Liver (tissue), 3 donors: ENCODE measurements at regions not wholly inside any gene's neighbourhood (a gene's known extent, or its start where the extent isn't known, plus 50 kb on each side); places are given as distances from the start of the nearest gene placed in this dataset.

Source experiments
- ATF3 ChIP-seq: IDR thresholded peaks from 2 replicates; pipeline ENCODE4 v1.6.1; 2016; ENCODE audit warnings: antibody characterized with exemption
- CTCF ChIP-seq: fragments of 150-350 bp; IDR thresholded peaks from 2 replicates; pipeline ENCODE4 v1.5.1; 2017; ENCODE audit warnings: improper control_type of control experiment, low read depth, low read length; ENCODE audit not compliant: missing input control
- FOXA2 ChIP-seq: IDR thresholded peaks from 2 replicates; pipeline ENCODE4 v1.6.1; 2016; ENCODE audit warnings: antibody characterized with exemption
- GABPA ChIP-seq, 2 donors: IDR thresholded peaks in 1 of 2; conservative IDR thresholded peaks in 1 of 2; 2 replicates each; pipeline ENCODE4 v1.6.1; 2016; ENCODE audit warnings: antibody characterized with exemption in 2 of 2, mild to moderate bottlenecking in 1 of 2, moderate library complexity in 1 of 2
- HNF4A ChIP-seq, 2 donors: conservative IDR thresholded peaks; 2 replicates each; pipeline ENCODE4 v1.6.1; 2016; ENCODE audit warnings: antibody characterized with exemption in 2 of 2, mild to moderate bottlenecking in 2 of 2
- JUND ChIP-seq, 2 donors: IDR thresholded peaks; 2 replicates each; pipeline ENCODE4 v1.6.1; 2016; ENCODE audit warnings: antibody characterized with exemption in 2 of 2
- MAX ChIP-seq: IDR thresholded peaks from 2 replicates; pipeline ENCODE4 v1.6.1; 2016; ENCODE audit warnings: antibody characterized with exemption
- RAD21 ChIP-seq, 2 donors: IDR thresholded peaks; 2 replicates each; pipeline ENCODE4 v1.6.1; 2016; ENCODE audit warnings: antibody characterized with exemption in 2 of 2, mild to moderate bottlenecking in 2 of 2
- REST ChIP-seq: IDR thresholded peaks from 2 replicates; pipeline ENCODE4 v1.6.1; 2016; ENCODE audit warnings: antibody characterized with exemption, mild to moderate bottlenecking
- SP1 ChIP-seq: IDR thresholded peaks from 2 replicates; pipeline ENCODE4 v1.6.1; 2018; ENCODE audit warnings: antibody characterized with exemption, mild to moderate bottlenecking
- TAF1 ChIP-seq: conservative IDR thresholded peaks from 2 replicates; pipeline ENCODE4 v1.6.1; 2016; ENCODE audit warnings: antibody characterized with exemption, mild to moderate bottlenecking
- YY1 ChIP-seq: IDR thresholded peaks from 2 replicates; pipeline ENCODE4 v1.6.1; 2016; ENCODE audit warnings: antibody characterized with exemption, mild to moderate bottlenecking
- donor health status: healthy.
- donor health status: healthy.

GRCh38 chr18:10060469-10060782 is 146.6 kb downstream of the VAPA start:
- no peak for TF ChIP-seq FOXA2
- TF ChIP-seq CTCF: no peak
- TF ChIP-seq REST: no peak
- TF ChIP-seq JUND (IDR thresholded peaks at IDR 0.05): no peak
- no peak for TF ChIP-seq RAD21 (IDR thresholded peaks at IDR 0.05)
- no peak for TF ChIP-seq GABPA (IDR thresholded peaks at IDR 0.05 in 1 of 2, conservative IDR thresholded peaks at IDR 0.05 in 1 of 2)
- TF ChIP-seq MAX: no peak
- no peak for TF ChIP-seq YY1
- no peak for TF ChIP-seq TAF1
- TF ChIP-seq ATF3: no peak
- TF ChIP-seq SP1: no peak
- TF ChIP-seq HNF4A (conservative IDR thresholded peaks at IDR 0.05): no peak
